ENCODE measurements at regions not wholly inside any gene's neighbourhood (a gene's known extent, or its start where the extent isn't known, plus 50 kb on each side); places are given as distances from the start of the nearest gene placed in this dataset.

GRCh38 chr16:86990451-86990850 is 326.7 kb downstream of the C16orf95 start:
- no peak for TF ChIP-seq CTCF (conservative IDR thresholded peaks at IDR 0.05; ENCODE audit: low read depth, low read length)
- TF ChIP-seq EZH2 (IDR thresholded peaks at IDR 0.05; ENCODE audit: borderline replicate concordance, low read depth, low read length, poor library complexity, severe bottlenecking) = no peak
